ENCODE measurements at regions not wholly inside any gene's neighbourhood (a gene's known extent, or its start where the extent isn't known, plus 50 kb on each side); places are given as distances from the start of the nearest gene placed in this dataset.

- no peak for TF ChIP-seq CTCF (IDR thresholded peaks at IDR 0.05; ENCODE audit: insufficient read depth, low read depth, low read length, missing control alignments)
- no peak for DNase-seq (ENCODE audit: low read depth)
- H3K4me3 ChIP-seq (ENCODE audit: low read depth, low read length) = no peak overlapping the region
Observed at GRCh38 chr2:119065146-119065545, 93.4 kb downstream of the C1QL2 start.

- no peak for DNase-seq (ENCODE audit: low read depth)
- no peak overlapping the region for H3K4me3 ChIP-seq (ENCODE audit: low read depth, low read length)
- TF ChIP-seq CTCF (IDR thresholded peaks at IDR 0.05; ENCODE audit: insufficient read depth, low read depth, low read length, missing control alignments) = no peak
Observed at GRCh38 chr2:119064567-119064966, 94.0 kb downstream of the C1QL2 start.

GRCh38 chr2:119063177-119063576, 95.4 kb downstream of the C1QL2 start:
- no peak overlapping the region for H3K4me3 ChIP-seq (ENCODE audit: low read depth, low read length)
- TF ChIP-seq CTCF (IDR thresholded peaks at IDR 0.05; ENCODE audit: insufficient read depth, low read depth, low read length, missing control alignments) = no peak
- DNase-seq (ENCODE audit: low read depth) = no peak

GRCh38 chr2:119062652-119063051, 95.9 kb downstream of the C1QL2 start:
- DNase-seq (ENCODE audit: low read depth) = no peak
- TF ChIP-seq CTCF (IDR thresholded peaks at IDR 0.05; ENCODE audit: insufficient read depth, low read depth, low read length, missing control alignments) = no peak
- no peak overlapping the region for H3K4me3 ChIP-seq (ENCODE audit: low read depth, low read length)

- no peak overlapping the region for H3K4me3 ChIP-seq (ENCODE audit: low read depth, low read length)
- DNase-seq (ENCODE audit: low read depth) = no peak
- TF ChIP-seq CTCF (IDR thresholded peaks at IDR 0.05; ENCODE audit: insufficient read depth, low read depth, low read length, missing control alignments) = no peak
Observed at GRCh38 chr2:119062179-119062578, 96.4 kb downstream of the C1QL2 start.

- no peak for TF ChIP-seq CTCF (IDR thresholded peaks at IDR 0.05; ENCODE audit: insufficient read depth, low read depth, low read length, missing control alignments)
- no peak overlapping the region for H3K4me3 ChIP-seq (ENCODE audit: low read depth, low read length)
- DNase-seq (ENCODE audit: low read depth) = no peak
Observed at GRCh38 chr2:119059940-119060339, 98.6 kb downstream of the C1QL2 start.

GRCh38 chr2:119059287-119059686, 99.3 kb downstream of the C1QL2 start:
- no peak for TF ChIP-seq CTCF (IDR thresholded peaks at IDR 0.05; ENCODE audit: insufficient read depth, low read depth, low read length, missing control alignments)
- no peak overlapping the region for H3K4me3 ChIP-seq (ENCODE audit: low read depth, low read length)
- no peak for DNase-seq (ENCODE audit: low read depth)
